ENCODE measurements at regions not wholly inside any gene's neighbourhood (a gene's known extent, or its start where the extent isn't known, plus 50 kb on each side); places are given as distances from the start of the nearest gene placed in this dataset.
"Not testable (repeated sequence)": the region's sequence is repeated elsewhere in the genome, so short reads cannot be mapped to it uniquely, and the experiment has no call there.

DNA sequence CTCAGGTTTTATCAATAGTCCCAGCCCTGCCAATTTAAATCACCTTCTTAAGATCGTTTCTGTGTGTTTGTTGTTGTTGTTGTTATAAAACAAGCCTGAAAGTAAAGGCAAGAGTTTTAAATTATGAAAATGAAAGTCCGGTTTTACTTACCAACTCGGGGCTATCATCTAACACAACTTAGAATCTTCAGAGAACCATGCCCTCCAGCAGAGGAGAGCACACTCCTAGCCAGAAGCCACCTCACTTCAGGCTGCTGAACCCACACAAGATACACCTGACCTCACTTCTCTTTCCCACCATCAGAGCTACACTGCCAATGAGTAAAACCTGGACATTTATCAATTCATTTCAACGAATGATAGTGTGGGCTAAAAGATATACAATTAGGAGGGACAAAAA, 335.2 kb downstream of the IRS1 start:
- Mint-ChIP-seq H3K4me3 (no peak overlapping the region), H3K27me3 (ENCODE audit: low read depth) (no peaks in the 10 kb centered on the region), H3K27ac (no peak overlapping the region), H3K36me3 (ENCODE audit: low read depth) (no peaks in the 10 kb centered on the region), H3K9me3 (peaks cover 17% of the 10 kb centered on the region), H3K4me1 (no peaks in the 10 kb centered on the region)
- TF ChIP-seq, protein P1, sequence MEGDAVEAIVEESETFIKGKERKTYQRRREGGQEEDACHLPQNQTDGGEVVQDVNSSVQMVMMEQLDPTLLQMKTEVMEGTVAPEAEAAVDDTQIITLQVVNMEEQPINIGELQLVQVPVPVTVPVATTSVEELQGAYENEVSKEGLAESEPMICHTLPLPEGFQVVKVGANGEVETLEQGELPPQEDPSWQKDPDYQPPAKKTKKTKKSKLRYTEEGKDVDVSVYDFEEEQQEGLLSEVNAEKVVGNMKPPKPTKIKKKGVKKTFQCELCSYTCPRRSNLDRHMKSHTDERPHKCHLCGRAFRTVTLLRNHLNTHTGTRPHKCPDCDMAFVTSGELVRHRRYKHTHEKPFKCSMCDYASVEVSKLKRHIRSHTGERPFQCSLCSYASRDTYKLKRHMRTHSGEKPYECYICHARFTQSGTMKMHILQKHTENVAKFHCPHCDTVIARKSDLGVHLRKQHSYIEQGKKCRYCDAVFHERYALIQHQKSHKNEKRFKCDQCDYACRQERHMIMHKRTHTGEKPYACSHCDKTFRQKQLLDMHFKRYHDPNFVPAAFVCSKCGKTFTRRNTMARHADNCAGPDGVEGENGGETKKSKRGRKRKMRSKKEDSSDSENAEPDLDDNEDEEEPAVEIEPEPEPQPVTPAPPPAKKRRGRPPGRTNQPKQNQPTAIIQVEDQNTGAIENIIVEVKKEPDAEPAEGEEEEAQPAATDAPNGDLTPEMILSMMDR (IDR thresholded peaks at IDR 0.05; ENCODE audit: unreplicated experiment in 3 of 3): no peak

DNA sequence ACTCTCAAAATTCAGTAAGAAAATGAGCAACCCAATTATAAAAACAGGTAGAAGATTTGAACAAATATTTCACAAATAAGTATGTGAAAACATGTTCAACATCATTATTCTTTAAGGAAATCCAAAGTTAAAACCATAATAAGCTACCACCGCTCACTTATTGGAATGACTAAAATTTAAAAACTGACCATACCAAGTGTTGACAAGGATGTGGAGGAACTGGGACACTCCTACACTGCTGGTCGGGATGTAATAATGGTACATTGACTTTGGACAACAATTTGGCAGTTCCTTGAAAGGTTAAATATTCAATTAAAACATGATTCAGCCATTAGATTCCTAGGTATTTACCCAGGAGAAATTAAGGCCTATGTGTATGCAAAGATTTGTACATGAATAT, 336.5 kb downstream of the IRS1 start:
- Mint-ChIP-seq H3K4me3 (no peak overlapping the region), H3K27ac (no peak overlapping the region), H3K36me3 (ENCODE audit: low read depth) (no peaks in the 10 kb centered on the region), H3K4me1 (no peaks in the 10 kb centered on the region), H3K27me3 (ENCODE audit: low read depth) (no peaks in the 10 kb centered on the region), H3K9me3 (peaks cover 21% of the 10 kb centered on the region)
- TF ChIP-seq, protein P1 (IDR thresholded peaks at IDR 0.05; ENCODE audit: unreplicated experiment in 3 of 3): no peak

DNA sequence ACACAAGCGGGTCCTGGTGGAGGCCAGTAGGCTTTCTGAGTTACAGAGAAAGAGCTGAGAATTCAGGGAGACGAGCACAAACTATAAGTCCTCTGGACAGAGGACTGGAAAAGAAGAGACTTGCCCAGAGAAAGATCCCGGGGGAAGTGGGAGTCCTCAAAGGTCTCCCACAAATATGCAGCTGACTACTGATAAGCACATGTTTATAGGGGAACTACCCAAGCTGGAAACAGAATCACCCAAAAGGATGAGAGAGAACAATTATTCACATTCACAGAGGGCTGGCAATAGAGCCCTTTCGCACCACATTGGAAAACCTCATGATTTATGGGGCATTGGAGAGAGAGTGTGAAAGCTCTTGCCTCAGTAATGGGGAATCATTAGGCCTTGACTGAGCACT, 337.6 kb downstream of the IRS1 start:
- Mint-ChIP-seq H3K4me3 (no peak overlapping the region), H3K27ac (no peak overlapping the region)

DNA sequence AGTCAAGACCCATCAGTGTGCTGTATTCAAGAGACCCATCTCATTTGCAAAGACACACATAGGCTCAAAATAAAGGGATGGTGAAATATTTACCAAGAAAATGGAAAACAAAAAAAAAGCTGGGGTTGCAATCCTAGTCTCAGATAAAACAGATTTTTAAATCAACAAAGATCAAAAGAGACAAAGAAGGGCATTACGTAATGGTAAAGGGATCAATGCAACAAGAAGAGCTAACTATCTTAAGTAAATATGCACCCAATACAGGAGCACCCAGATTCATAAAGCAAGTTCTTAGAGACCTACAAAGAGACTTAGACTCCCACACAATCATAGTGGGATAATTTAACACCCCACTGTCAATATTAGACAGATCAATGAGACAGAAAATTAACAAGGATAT, 343.5 kb downstream of the IRS1 start:
- not testable (repeated sequence) for H3K4me3 Mint-ChIP-seq
- H3K9me3 Mint-ChIP-seq: peaks cover 57% of the 10 kb centered on the region

More for the DNA sequence above, 337.6 kb downstream of the IRS1 start:
- Mint-ChIP-seq H3K27me3 (ENCODE audit: low read depth) (no peaks in the 10 kb centered on the region), H3K36me3 (ENCODE audit: low read depth) (no peaks in the 10 kb centered on the region), H3K4me1 (no peaks in the 10 kb centered on the region), H3K9me3 (peaks cover 31% of the 10 kb centered on the region)
- TF ChIP-seq, protein P1 (IDR thresholded peaks at IDR 0.05; ENCODE audit: unreplicated experiment in 3 of 3): no peak

DNA sequence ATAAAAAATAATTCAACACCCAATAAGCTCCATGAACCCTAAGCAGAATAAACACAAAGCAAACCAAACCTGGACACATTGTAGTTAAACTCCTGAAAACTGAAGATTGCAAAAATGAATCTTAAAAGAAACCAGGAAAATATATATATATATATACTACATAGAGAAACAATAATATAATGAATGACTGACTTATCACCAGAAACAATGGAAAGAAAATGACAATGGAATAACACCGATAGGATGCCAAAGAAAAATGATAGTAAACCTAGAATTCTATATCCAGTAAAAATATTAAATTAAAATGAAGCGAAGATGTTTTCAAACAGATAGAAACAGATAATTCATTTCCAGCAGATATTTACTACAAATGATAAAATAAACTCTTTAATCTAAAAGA, 346.9 kb downstream of the IRS1 start:
- no peak overlapping the region for H3K4me3 Mint-ChIP-seq
- peaks cover 3% of the 10 kb centered on the region for H3K27me3 Mint-ChIP-seq (ENCODE audit: low read depth)
- no peaks in the 10 kb centered on the region for H3K36me3 Mint-ChIP-seq (ENCODE audit: low read depth)
- peaks cover 50% of the 10 kb centered on the region for H3K9me3 Mint-ChIP-seq
- no peaks in the 10 kb centered on the region for H3K4me1 Mint-ChIP-seq
- TF ChIP-seq, protein P1 (IDR thresholded peaks at IDR 0.05; ENCODE audit: unreplicated experiment in 3 of 3): no peak
- H3K27ac Mint-ChIP-seq: no peak overlapping the region

More for the DNA sequence above, 343.5 kb downstream of the IRS1 start:
- not testable (repeated sequence) for H3K36me3 Mint-ChIP-seq (ENCODE audit: low read depth); H3K27me3 Mint-ChIP-seq (ENCODE audit: low read depth); H3K4me1 Mint-ChIP-seq; H3K27ac Mint-ChIP-seq

DNA sequence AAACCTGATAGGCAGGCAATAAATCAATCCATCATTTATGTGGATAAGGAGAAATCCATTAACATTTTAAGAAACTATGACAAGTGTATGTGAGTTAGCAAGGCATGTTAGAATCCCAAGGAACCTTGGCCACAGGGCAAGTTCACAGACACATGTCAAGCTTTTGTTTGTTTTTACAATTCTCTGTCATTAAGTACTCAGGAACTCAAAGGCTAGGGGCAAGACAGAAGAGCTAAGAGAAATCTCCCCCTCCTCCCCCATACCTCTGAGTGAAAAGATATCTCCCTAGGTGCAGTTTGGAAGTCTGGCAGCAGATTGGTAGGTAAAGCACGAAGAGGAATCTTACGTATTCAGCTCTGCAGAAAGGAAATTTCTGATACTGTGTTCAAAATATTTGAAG, 348.1 kb downstream of the IRS1 start:
- H3K4me1 Mint-ChIP-seq: peaks cover 13% of the 10 kb centered on the region
- H3K9me3 Mint-ChIP-seq: peaks cover 39% of the 10 kb centered on the region
- peaks cover 3% of the 10 kb centered on the region for H3K27me3 Mint-ChIP-seq (ENCODE audit: low read depth)
- no peak overlapping the region for H3K4me3 Mint-ChIP-seq
- no peaks in the 10 kb centered on the region for H3K36me3 Mint-ChIP-seq (ENCODE audit: low read depth)
- H3K27ac Mint-ChIP-seq: no peak overlapping the region
- TF ChIP-seq, protein P1 (IDR thresholded peaks at IDR 0.05; ENCODE audit: unreplicated experiment in 3 of 3): no peak

Measured in nephron (organoid).